ENCODE measurements at regions not wholly inside any gene's neighbourhood (a gene's known extent, or its start where the extent isn't known, plus 50 kb on each side); places are given as distances from the start of the nearest gene placed in this dataset.

DNA sequence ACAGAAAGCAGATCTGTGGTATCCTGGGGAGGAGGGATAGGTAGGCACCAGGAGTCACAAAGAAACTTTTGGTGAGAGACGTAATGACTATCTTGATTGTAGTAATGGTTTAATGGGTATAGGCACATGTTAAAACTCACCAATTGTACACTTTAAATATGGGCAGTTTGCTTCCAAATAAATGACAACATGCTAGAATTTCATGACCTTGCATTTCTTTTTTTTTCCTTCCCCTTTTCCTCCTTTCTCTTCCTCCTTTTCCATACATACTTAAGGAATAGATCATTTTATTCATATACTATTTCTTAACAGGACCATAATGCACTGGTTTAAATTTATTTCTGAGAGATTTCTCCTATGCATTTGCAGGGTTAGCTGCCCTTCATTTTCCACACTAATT lies 341.8 kb downstream of the TMEM182 start:
- no peak overlapping the region for H3K4me3 ChIP-seq (ENCODE audit: low read depth in 2 of 2, low read length in 2 of 2)
- H3K27me3 ChIP-seq (ENCODE audit: control insufficient read depth, insufficient read depth, low read length), result no peaks in the 10 kb centered on the region
- no TSS peak for BruUV-seq (replicated peaks)
- no peaks in the 10 kb centered on the region for H3K9me3 ChIP-seq (ENCODE audit: control insufficient read depth, insufficient read depth, low read depth, low read length)
- ATAC-seq (no peak), DNase-seq (ENCODE audit: low read depth, low spot score) (no peak)
- in situ Hi-C loops (cut with HindIII; ENCODE audit: low pct_unique_long_range_greater_than_20kb, low sequenced_read_pairs) (no loop called here), intact Hi-C loops (cut with micrococcal nuclease; ENCODE audit: unreplicated experiment) (no loop called here)
- no peaks in the 10 kb centered on the region for H3K36me3 ChIP-seq (ENCODE audit: control insufficient read depth, insufficient read depth, low read length)
- TF ChIP-seq TCF7L2 (IDR thresholded peaks at IDR 0.05; ENCODE audit: low read depth, low read length) (no peak), SIN3A (IDR thresholded peaks at IDR 0.05; ENCODE audit: borderline replicate concordance, insufficient read depth, low read depth, low read length) (no peak), POLR2AphosphoS5 (IDR thresholded peaks at IDR 0.05; ENCODE audit: low read depth, low read length) (no peak)
- TF ChIP-seq, protein P1, sequence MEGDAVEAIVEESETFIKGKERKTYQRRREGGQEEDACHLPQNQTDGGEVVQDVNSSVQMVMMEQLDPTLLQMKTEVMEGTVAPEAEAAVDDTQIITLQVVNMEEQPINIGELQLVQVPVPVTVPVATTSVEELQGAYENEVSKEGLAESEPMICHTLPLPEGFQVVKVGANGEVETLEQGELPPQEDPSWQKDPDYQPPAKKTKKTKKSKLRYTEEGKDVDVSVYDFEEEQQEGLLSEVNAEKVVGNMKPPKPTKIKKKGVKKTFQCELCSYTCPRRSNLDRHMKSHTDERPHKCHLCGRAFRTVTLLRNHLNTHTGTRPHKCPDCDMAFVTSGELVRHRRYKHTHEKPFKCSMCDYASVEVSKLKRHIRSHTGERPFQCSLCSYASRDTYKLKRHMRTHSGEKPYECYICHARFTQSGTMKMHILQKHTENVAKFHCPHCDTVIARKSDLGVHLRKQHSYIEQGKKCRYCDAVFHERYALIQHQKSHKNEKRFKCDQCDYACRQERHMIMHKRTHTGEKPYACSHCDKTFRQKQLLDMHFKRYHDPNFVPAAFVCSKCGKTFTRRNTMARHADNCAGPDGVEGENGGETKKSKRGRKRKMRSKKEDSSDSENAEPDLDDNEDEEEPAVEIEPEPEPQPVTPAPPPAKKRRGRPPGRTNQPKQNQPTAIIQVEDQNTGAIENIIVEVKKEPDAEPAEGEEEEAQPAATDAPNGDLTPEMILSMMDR (IDR thresholded peaks at IDR 0.05), result no peak
- TF ChIP-seq, protein P2, sequence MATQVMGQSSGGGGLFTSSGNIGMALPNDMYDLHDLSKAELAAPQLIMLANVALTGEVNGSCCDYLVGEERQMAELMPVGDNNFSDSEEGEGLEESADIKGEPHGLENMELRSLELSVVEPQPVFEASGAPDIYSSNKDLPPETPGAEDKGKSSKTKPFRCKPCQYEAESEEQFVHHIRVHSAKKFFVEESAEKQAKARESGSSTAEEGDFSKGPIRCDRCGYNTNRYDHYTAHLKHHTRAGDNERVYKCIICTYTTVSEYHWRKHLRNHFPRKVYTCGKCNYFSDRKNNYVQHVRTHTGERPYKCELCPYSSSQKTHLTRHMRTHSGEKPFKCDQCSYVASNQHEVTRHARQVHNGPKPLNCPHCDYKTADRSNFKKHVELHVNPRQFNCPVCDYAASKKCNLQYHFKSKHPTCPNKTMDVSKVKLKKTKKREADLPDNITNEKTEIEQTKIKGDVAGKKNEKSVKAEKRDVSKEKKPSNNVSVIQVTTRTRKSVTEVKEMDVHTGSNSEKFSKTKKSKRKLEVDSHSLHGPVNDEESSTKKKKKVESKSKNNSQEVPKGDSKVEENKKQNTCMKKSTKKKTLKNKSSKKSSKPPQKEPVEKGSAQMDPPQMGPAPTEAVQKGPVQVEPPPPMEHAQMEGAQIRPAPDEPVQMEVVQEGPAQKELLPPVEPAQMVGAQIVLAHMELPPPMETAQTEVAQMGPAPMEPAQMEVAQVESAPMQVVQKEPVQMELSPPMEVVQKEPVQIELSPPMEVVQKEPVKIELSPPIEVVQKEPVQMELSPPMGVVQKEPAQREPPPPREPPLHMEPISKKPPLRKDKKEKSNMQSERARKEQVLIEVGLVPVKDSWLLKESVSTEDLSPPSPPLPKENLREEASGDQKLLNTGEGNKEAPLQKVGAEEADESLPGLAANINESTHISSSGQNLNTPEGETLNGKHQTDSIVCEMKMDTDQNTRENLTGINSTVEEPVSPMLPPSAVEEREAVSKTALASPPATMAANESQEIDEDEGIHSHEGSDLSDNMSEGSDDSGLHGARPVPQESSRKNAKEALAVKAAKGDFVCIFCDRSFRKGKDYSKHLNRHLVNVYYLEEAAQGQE (IDR thresholded peaks at IDR 0.05; ENCODE audit: insufficient read depth in 1 of 2, low read depth in 2 of 2, low read length in 1 of 2), result no peak
- H3K27ac ChIP-seq (ENCODE audit: low read length), result no peak overlapping the region
- no peaks in the 10 kb centered on the region for H3K4me1 ChIP-seq (ENCODE audit: control insufficient read depth, insufficient read depth, low read length)
- POLR2A ChIA-PET, result no interaction called here
- CTCF ChIA-PET, result no interaction called here

DNA sequence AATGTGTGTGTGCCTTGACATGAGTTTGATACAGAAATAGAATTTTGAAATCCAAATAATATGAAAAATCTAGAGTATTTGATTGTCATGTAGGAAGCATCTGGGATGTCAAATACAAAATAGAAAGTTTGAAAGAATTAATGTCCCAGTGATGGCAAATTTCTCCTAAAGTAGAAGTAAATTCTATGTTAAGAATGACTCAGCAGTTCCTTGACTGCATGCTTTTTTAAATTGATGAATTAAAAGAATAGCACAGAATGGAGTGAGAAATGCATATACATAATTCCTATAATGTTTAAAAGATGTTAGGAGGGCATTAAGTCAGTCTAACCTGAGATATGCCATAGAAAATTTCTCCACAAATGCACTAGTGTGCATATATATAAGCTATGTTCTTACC lies 357.5 kb downstream of the TMEM182 start:
- no TSS peak for BruUV-seq (replicated peaks)
- H3K4me1 ChIP-seq (ENCODE audit: control insufficient read depth, insufficient read depth, low read length), result no peaks in the 10 kb centered on the region
- H3K27me3 ChIP-seq (ENCODE audit: control insufficient read depth, insufficient read depth, low read length), result no peaks in the 10 kb centered on the region
- ATAC-seq, result no peak
- H3K27ac ChIP-seq (ENCODE audit: low read length), result no peak overlapping the region
- no peaks in the 10 kb centered on the region for H3K9me3 ChIP-seq (ENCODE audit: control insufficient read depth, insufficient read depth, low read depth, low read length)
- no peaks in the 10 kb centered on the region for H3K36me3 ChIP-seq (ENCODE audit: control insufficient read depth, insufficient read depth, low read length)
- no peak overlapping the region for H3K4me3 ChIP-seq (ENCODE audit: low read depth in 2 of 2, low read length in 2 of 2)
- CTCF ChIA-PET, result no interaction called here
- POLR2A ChIA-PET, result no interaction called here
- in situ Hi-C loops (cut with HindIII; ENCODE audit: low pct_unique_long_range_greater_than_20kb, low sequenced_read_pairs) (no loop called here), intact Hi-C loops (cut with micrococcal nuclease; ENCODE audit: unreplicated experiment) (no loop called here)
- TF ChIP-seq TCF7L2 (IDR thresholded peaks at IDR 0.05; ENCODE audit: low read depth, low read length) (no peak), SIN3A (IDR thresholded peaks at IDR 0.05; ENCODE audit: borderline replicate concordance, insufficient read depth, low read depth, low read length) (no peak), POLR2AphosphoS5 (IDR thresholded peaks at IDR 0.05; ENCODE audit: low read depth, low read length) (no peak)
- TF ChIP-seq, protein P2 (IDR thresholded peaks at IDR 0.05; ENCODE audit: insufficient read depth in 1 of 2, low read depth in 2 of 2, low read length in 1 of 2), result no peak
- TF ChIP-seq, protein P1 (IDR thresholded peaks at IDR 0.05), result no peak
- no peak for DNase-seq (ENCODE audit: low read depth, low spot score)

Data from Panc1 (cell line).